ENCODE measurements at regions not wholly inside any gene's neighbourhood (a gene's known extent, or its start where the extent isn't known, plus 50 kb on each side); places are given as distances from the start of the nearest gene placed in this dataset.

- Histone ChIP-seq H3K4me3 (no peak overlapping the region), H3K27me3 (ENCODE audit: insufficient read depth) (no peaks in the 10 kb centered on the region), H3K36me3 (ENCODE audit: insufficient read depth) (no peaks in the 10 kb centered on the region), H3K9me2 (ENCODE audit: insufficient read depth) (no peaks in the 10 kb centered on the region), H3K4me1 (ENCODE audit: insufficient read depth) (peaks cover 7% of the 10 kb centered on the region; the same call in 1 of the 2 replicates), H3K4me2 (no peak overlapping the region), H4K20me1 (replicated peaks; ENCODE audit: insufficient read depth) (no peaks in the 10 kb centered on the region), H3K79me2 (replicated peaks; ENCODE audit: insufficient read depth) (no peaks in the 10 kb centered on the region), H2AFZ (no peak overlapping the region), H3F3A (replicated peaks; ENCODE audit: low read depth) (no peaks in the 10 kb centered on the region), H3K27ac (ENCODE audit: low read depth) (no peak overlapping the region)
- ATAC-seq: no peak; the same call in 2 of the 3 replicates
- Mint-ChIP-seq H3K4me1 (peaks cover 17% of the 10 kb centered on the region), H3K27ac (no peak overlapping the region), H3K27me3 (ENCODE audit: insufficient read depth, low read depth, poor library complexity) (peaks cover 2% of the 10 kb centered on the region), H3K36me3 (ENCODE audit: low read depth) (no peaks in the 10 kb centered on the region; the same call in 2 of the 3 replicates), H3K9me3 (no peaks in the 10 kb centered on the region; the same call in 2 of the 3 replicates), H3K4me3 (no peak overlapping the region)
- DNase-seq (ENCODE audit: low spot score): peak; percentile 13
- TF ChIP-seq, protein P1, sequence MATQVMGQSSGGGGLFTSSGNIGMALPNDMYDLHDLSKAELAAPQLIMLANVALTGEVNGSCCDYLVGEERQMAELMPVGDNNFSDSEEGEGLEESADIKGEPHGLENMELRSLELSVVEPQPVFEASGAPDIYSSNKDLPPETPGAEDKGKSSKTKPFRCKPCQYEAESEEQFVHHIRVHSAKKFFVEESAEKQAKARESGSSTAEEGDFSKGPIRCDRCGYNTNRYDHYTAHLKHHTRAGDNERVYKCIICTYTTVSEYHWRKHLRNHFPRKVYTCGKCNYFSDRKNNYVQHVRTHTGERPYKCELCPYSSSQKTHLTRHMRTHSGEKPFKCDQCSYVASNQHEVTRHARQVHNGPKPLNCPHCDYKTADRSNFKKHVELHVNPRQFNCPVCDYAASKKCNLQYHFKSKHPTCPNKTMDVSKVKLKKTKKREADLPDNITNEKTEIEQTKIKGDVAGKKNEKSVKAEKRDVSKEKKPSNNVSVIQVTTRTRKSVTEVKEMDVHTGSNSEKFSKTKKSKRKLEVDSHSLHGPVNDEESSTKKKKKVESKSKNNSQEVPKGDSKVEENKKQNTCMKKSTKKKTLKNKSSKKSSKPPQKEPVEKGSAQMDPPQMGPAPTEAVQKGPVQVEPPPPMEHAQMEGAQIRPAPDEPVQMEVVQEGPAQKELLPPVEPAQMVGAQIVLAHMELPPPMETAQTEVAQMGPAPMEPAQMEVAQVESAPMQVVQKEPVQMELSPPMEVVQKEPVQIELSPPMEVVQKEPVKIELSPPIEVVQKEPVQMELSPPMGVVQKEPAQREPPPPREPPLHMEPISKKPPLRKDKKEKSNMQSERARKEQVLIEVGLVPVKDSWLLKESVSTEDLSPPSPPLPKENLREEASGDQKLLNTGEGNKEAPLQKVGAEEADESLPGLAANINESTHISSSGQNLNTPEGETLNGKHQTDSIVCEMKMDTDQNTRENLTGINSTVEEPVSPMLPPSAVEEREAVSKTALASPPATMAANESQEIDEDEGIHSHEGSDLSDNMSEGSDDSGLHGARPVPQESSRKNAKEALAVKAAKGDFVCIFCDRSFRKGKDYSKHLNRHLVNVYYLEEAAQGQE (IDR thresholded peaks at IDR 0.05; ENCODE audit: unreplicated experiment): peak; percentile 50
- no peak for TF ChIP-seq POLR2AphosphoS5 (IDR thresholded peaks at IDR 0.05; ENCODE audit: low read depth)
- TF ChIP-seq ZNF114 (CRISPR knock-in tag; IDR thresholded peaks at IDR 0.05): no peak
- TF ChIP-seq CREB1 (CRISPR knock-in tag; IDR thresholded peaks at IDR 0.05; ENCODE audit: low read depth): no peak
Observed at GRCh38 chr12:70028918-70029317, 203.9 kb downstream of the MYRFL start.

- peak; percentile 95 for ATAC-seq
- H3K36me3 ChIP-seq (ENCODE audit: insufficient read depth): no peaks in the 10 kb centered on the region
- H3K27ac Mint-ChIP-seq: no peak overlapping the region
Observed at GRCh38 chr12:70031046-70031445, 206.0 kb downstream of the MYRFL start.

More at GRCh38 chr12:70031046-70031445, 206.0 kb downstream of the MYRFL start:
- Histone ChIP-seq H4K20me1 (replicated peaks; ENCODE audit: insufficient read depth) (no peaks in the 10 kb centered on the region), H3F3A (replicated peaks; ENCODE audit: low read depth) (no peaks in the 10 kb centered on the region), H3K4me1 (ENCODE audit: insufficient read depth) (peaks cover 7% of the 10 kb centered on the region; the same call in 1 of the 2 replicates), H3K79me2 (replicated peaks; ENCODE audit: insufficient read depth) (no peaks in the 10 kb centered on the region), H3K9me2 (ENCODE audit: insufficient read depth) (no peaks in the 10 kb centered on the region), H3K27ac (ENCODE audit: low read depth) (no peak overlapping the region), H2AFZ (peak overlapping the region; percentile 66), H3K27me3 (ENCODE audit: insufficient read depth) (no peaks in the 10 kb centered on the region), H3K4me3 (no peak overlapping the region), H3K4me2 (no peak overlapping the region)
- Mint-ChIP-seq H3K36me3 (ENCODE audit: low read depth) (no peaks in the 10 kb centered on the region; the same call in 2 of the 3 replicates), H3K27me3 (ENCODE audit: insufficient read depth, low read depth, poor library complexity) (peaks cover 2% of the 10 kb centered on the region), H3K4me3 (no peak overlapping the region), H3K9me3 (no peaks in the 10 kb centered on the region; the same call in 2 of the 3 replicates), H3K4me1 (peaks cover 17% of the 10 kb centered on the region)
- DNase-seq (ENCODE audit: low spot score): peak; percentile 43
- TF ChIP-seq, protein P2, sequence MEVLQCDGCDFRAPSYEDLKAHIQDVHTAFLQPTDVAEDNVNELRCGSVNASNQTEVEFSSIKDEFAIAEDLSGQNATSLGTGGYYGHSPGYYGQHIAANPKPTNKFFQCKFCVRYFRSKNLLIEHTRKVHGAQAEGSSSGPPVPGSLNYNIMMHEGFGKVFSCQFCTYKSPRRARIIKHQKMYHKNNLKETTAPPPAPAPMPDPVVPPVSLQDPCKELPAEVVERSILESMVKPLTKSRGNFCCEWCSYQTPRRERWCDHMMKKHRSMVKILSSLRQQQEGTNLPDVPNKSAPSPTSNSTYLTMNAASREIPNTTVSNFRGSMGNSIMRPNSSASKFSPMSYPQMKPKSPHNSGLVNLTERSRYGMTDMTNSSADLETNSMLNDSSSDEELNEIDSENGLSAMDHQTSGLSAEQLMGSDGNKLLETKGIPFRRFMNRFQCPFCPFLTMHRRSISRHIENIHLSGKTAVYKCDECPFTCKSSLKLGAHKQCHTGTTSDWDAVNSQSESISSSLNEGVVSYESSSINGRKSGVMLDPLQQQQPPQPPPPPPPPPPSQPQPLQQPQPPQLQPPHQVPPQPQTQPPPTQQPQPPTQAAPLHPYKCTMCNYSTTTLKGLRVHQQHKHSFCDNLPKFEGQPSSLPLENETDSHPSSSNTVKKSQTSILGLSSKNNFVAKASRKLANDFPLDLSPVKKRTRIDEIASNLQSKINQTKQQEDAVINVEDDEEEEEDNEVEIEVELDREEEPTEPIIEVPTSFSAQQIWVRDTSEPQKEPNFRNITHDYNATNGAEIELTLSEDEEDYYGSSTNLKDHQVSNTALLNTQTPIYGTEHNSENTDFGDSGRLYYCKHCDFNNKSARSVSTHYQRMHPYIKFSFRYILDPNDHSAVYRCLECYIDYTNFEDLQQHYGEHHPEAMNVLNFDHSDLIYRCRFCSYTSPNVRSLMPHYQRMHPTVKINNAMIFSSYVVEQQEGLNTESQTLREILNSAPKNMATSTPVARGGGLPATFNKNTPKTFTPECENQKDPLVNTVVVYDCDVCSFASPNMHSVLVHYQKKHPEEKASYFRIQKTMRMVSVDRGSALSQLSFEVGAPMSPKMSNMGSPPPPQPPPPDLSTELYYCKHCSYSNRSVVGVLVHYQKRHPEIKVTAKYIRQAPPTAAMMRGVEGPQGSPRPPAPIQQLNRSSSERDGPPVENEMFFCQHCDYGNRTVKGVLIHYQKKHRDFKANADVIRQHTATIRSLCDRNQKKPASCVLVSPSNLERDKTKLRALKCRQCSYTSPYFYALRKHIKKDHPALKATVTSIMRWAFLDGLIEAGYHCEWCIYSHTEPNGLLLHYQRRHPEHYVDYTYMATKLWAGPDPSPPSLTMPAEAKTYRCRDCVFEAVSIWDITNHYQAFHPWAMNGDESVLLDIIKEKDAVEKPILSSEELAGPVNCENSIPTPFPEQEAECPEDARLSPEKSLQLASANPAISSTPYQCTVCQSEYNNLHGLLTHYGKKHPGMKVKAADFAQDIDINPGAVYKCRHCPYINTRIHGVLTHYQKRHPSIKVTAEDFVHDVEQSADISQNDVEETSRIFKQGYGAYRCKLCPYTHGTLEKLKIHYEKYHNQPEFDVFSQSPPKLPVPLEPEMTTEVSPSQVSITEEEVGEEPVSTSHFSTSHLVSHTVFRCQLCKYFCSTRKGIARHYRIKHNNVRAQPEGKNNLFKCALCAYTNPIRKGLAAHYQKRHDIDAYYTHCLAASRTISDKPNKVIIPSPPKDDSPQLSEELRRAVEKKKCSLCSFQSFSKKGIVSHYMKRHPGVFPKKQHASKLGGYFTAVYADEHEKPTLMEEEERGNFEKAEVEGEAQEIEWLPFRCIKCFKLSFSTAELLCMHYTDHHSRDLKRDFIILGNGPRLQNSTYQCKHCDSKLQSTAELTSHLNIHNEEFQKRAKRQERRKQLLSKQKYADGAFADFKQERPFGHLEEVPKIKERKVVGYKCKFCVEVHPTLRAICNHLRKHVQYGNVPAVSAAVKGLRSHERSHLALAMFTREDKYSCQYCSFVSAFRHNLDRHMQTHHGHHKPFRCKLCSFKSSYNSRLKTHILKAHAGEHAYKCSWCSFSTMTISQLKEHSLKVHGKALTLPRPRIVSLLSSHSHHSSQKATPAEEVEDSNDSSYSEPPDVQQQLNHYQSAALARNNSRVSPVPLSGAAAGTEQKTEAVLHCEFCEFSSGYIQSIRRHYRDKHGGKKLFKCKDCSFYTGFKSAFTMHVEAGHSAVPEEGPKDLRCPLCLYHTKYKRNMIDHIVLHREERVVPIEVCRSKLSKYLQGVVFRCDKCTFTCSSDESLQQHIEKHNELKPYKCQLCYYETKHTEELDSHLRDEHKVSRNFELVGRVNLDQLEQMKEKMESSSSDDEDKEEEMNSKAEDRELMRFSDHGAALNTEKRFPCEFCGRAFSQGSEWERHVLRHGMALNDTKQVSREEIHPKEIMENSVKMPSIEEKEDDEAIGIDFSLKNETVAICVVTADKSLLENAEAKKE (CRISPR knock-in tag; IDR thresholded peaks at IDR 0.05): peak; percentile 88
- no peak for TF ChIP-seq CREB1 (CRISPR knock-in tag; IDR thresholded peaks at IDR 0.05; ENCODE audit: low read depth)
